ENCODE measurements at regions not wholly inside any gene's neighbourhood (a gene's known extent, or its start where the extent isn't known, plus 50 kb on each side); places are given as distances from the start of the nearest gene placed in this dataset.

GRCh38 chr2:20515290-20516220, 68.7 kb downstream of the RHOB start:
- no peak for DNase-seq (ENCODE audit: low spot score)
- in situ Hi-C loops (cut with MboI; ENCODE audit: low sequenced_read_pairs, unreplicated experiment) = no loop called here
- no peak for TF ChIP-seq CTCF (IDR thresholded peaks at IDR 0.05; ENCODE audit: borderline replicate concordance, control extremely low read depth, extremely low read depth, insufficient read depth, missing control alignments)

- in situ Hi-C loops (cut with MboI; ENCODE audit: low sequenced_read_pairs, unreplicated experiment) = no loop called here
- no peak for TF ChIP-seq CTCF (IDR thresholded peaks at IDR 0.05; ENCODE audit: borderline replicate concordance, control extremely low read depth, extremely low read depth, insufficient read depth, missing control alignments)
- no peak for DNase-seq (ENCODE audit: low spot score)
Measured at GRCh38 chr2:20516291-20516645, 69.4 kb downstream of the RHOB start.

- DNase-seq (ENCODE audit: low spot score) = peak; percentile 75
- TF ChIP-seq CTCF (IDR thresholded peaks at IDR 0.05; ENCODE audit: borderline replicate concordance, control extremely low read depth, extremely low read depth, insufficient read depth, missing control alignments) = no peak
- in situ Hi-C loops (cut with MboI; ENCODE audit: low sequenced_read_pairs, unreplicated experiment) = no loop called here
Measured at GRCh38 chr2:20516646-20517341, 69.9 kb downstream of the RHOB start.

- in situ Hi-C loops (cut with MboI; ENCODE audit: low sequenced_read_pairs, unreplicated experiment) = no loop called here
- no peak for TF ChIP-seq CTCF (IDR thresholded peaks at IDR 0.05; ENCODE audit: borderline replicate concordance, control extremely low read depth, extremely low read depth, insufficient read depth, missing control alignments)
- no peak for DNase-seq (ENCODE audit: low spot score)
Measured at GRCh38 chr2:20519309-20519708, 72.4 kb downstream of the RHOB start.

GRCh38 chr2:20520128-20520527, 73.3 kb downstream of the RHOB start:
- no peak for DNase-seq (ENCODE audit: low spot score)
- no peak for TF ChIP-seq CTCF (IDR thresholded peaks at IDR 0.05; ENCODE audit: borderline replicate concordance, control extremely low read depth, extremely low read depth, insufficient read depth, missing control alignments)
- in situ Hi-C loops (cut with MboI; ENCODE audit: low sequenced_read_pairs, unreplicated experiment) = no loop called here

GRCh38 chr2:20521193-20521592, 74.3 kb downstream of the RHOB start:
- TF ChIP-seq CTCF (IDR thresholded peaks at IDR 0.05; ENCODE audit: borderline replicate concordance, control extremely low read depth, extremely low read depth, insufficient read depth, missing control alignments) = no peak
- no peak for DNase-seq (ENCODE audit: low spot score)
- in situ Hi-C loops (cut with MboI; ENCODE audit: low sequenced_read_pairs, unreplicated experiment) = no loop called here
